ENCODE measurements at regions not wholly inside any gene's neighbourhood (a gene's known extent, or its start where the extent isn't known, plus 50 kb on each side); places are given as distances from the start of the nearest gene placed in this dataset.

GRCh38 chr1:80083892-80084291, 1077.4 kb upstream of the ADGRL4 start:
- H3K36me3 ChIP-seq (ENCODE audit: insufficient read depth, low read depth, low read length), result no peaks in the 10 kb centered on the region
- no peak overlapping the region for H3K4me3 ChIP-seq (ENCODE audit: low read length)
- H3K9me3 ChIP-seq (ENCODE audit: insufficient read depth, low read depth, low read length), result no peaks in the 10 kb centered on the region
- H3K9ac ChIP-seq (ENCODE audit: low read depth, low read length), result no peak overlapping the region
- H3K4me1 ChIP-seq (ENCODE audit: insufficient read depth, low read length), result no peaks in the 10 kb centered on the region
- H3K27ac ChIP-seq (ENCODE audit: low read length), result no peak overlapping the region
- H3K27me3 ChIP-seq (ENCODE audit: insufficient read depth, low read length), result no peaks in the 10 kb centered on the region

DNA sequence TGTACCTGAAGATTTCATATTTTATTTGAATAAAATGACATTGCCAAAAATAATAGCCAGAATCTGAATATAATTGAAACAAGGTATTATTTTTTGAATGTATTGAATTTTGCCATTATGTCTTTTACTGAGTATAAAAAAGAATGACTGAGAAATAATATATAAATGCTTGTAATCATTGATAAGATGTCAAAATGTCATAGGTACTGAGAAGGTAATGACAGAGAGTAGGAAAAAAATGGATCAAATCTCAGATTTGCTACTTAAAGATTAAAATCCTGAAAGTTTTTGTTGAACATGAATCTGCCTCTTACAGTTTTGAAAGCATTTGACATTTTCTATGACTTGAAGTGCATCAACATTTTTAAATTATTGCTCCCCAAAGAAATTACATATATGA, 1069.9 kb upstream of the ADGRL4 start:
- no peak overlapping the region for H3K27ac ChIP-seq (ENCODE audit: low read length)
- no peaks in the 10 kb centered on the region for H3K36me3 ChIP-seq (ENCODE audit: insufficient read depth, low read depth, low read length)
- no peaks in the 10 kb centered on the region for H3K27me3 ChIP-seq (ENCODE audit: insufficient read depth, low read length)
- no peaks in the 10 kb centered on the region for H3K4me1 ChIP-seq (ENCODE audit: insufficient read depth, low read length)
- H3K4me3 ChIP-seq (ENCODE audit: low read length), result no peak overlapping the region
- no peaks in the 10 kb centered on the region for H3K9me3 ChIP-seq (ENCODE audit: insufficient read depth, low read depth, low read length)
- no peak overlapping the region for H3K9ac ChIP-seq (ENCODE audit: low read depth, low read length)

DNA sequence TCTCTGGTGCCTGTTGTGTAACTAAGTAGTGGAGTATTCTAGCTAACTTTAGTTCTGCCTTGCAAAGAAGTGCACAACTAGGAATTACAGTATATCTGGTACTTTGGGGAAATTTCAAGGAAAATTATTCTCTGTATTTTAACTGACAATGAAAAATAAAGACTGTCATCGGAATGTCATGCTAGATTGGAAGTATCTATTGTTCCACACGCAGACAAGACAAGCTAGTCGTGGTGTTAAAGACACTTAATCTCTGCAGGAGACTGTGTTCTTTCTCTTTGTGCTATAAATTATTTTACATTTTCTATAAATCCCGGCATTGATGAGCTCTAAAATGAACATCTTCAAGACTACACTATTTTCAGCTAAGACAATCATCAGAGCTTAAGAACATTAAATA, 1068.8 kb upstream of the ADGRL4 start:
- no peak overlapping the region for H3K27ac ChIP-seq (ENCODE audit: low read length)
- no peaks in the 10 kb centered on the region for H3K27me3 ChIP-seq (ENCODE audit: insufficient read depth, low read length)
- no peaks in the 10 kb centered on the region for H3K9me3 ChIP-seq (ENCODE audit: insufficient read depth, low read depth, low read length)
- H3K9ac ChIP-seq (ENCODE audit: low read depth, low read length), result no peak overlapping the region
- H3K4me3 ChIP-seq (ENCODE audit: low read length), result no peak overlapping the region
- H3K4me1 ChIP-seq (ENCODE audit: insufficient read depth, low read length), result no peaks in the 10 kb centered on the region
- H3K36me3 ChIP-seq (ENCODE audit: insufficient read depth, low read depth, low read length), result no peaks in the 10 kb centered on the region

DNA sequence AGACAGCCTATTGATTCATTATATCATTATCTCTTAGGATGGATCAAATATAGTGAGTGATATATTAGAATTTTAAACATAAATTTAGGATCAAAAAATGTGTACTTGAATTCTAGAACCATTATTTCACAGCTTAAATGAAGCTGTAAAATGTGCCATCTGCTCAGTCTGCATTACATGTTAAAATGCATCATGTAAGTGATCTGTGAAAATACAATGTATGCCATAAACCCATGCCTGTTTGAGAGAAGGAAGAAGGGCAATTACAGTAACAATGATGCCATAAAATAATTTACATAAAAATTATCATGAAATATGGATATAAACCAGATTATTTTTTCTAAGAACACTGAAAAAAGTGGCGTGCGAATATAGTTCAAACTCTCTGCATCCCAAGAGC, 1066.0 kb upstream of the ADGRL4 start:
- H3K27ac ChIP-seq (ENCODE audit: low read length), result no peak overlapping the region
- H3K36me3 ChIP-seq (ENCODE audit: insufficient read depth, low read depth, low read length), result no peaks in the 10 kb centered on the region
- H3K4me3 ChIP-seq (ENCODE audit: low read length), result no peak overlapping the region
- no peaks in the 10 kb centered on the region for H3K4me1 ChIP-seq (ENCODE audit: insufficient read depth, low read length)
- H3K9me3 ChIP-seq (ENCODE audit: insufficient read depth, low read depth, low read length), result no peaks in the 10 kb centered on the region
- no peaks in the 10 kb centered on the region for H3K27me3 ChIP-seq (ENCODE audit: insufficient read depth, low read length)
- H3K9ac ChIP-seq (ENCODE audit: low read depth, low read length), result no peak overlapping the region

GRCh38 chr1:80066060-80066459, 1059.5 kb upstream of the ADGRL4 start:
- Histone ChIP-seq H3K9ac (ENCODE audit: low read depth, low read length) (no peak overlapping the region), H3K9me3 (ENCODE audit: insufficient read depth, low read depth, low read length) (no peaks in the 10 kb centered on the region), H3K27ac (ENCODE audit: low read length) (no peak overlapping the region), H3K4me1 (ENCODE audit: insufficient read depth, low read length) (peaks cover 5% of the 10 kb centered on the region), H3K36me3 (ENCODE audit: insufficient read depth, low read depth, low read length) (no peaks in the 10 kb centered on the region), H3K4me3 (ENCODE audit: low read length) (no peak overlapping the region), H3K27me3 (ENCODE audit: insufficient read depth, low read length) (no peaks in the 10 kb centered on the region)

- no peaks in the 10 kb centered on the region for H3K27me3 ChIP-seq (ENCODE audit: insufficient read depth, low read length)
- no peaks in the 10 kb centered on the region for H3K9me3 ChIP-seq (ENCODE audit: insufficient read depth, low read depth, low read length)
- peaks cover 5% of the 10 kb centered on the region for H3K4me1 ChIP-seq (ENCODE audit: insufficient read depth, low read length)
- H3K27ac ChIP-seq (ENCODE audit: low read length), result no peak overlapping the region
- H3K4me3 ChIP-seq (ENCODE audit: low read length), result no peak overlapping the region
- no peak overlapping the region for H3K9ac ChIP-seq (ENCODE audit: low read depth, low read length)
- no peaks in the 10 kb centered on the region for H3K36me3 ChIP-seq (ENCODE audit: insufficient read depth, low read depth, low read length)
Measured at GRCh38 chr1:80064524-80064923, 1058.0 kb upstream of the ADGRL4 start.

DNA sequence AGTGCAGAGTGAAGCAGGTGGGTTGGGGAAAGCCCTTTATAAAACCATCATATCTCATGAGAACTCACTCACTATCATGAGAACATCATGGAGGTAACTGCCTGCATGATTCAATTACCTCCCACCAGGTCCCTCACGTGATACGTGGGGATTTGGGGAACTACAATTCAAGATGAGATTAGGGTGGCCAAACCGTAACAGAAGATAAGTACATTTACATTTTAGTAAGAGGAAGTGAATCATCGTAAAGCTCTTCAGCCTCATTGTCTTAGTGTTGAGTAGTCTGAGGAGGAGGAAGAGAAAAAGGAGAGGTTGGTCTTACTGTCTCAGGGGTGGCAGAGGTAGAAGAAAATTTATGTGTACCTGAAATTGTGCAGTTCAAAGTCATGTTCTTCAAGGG, 1053.4 kb upstream of the ADGRL4 start:
- H3K4me3 ChIP-seq (ENCODE audit: low read length), result no peak overlapping the region

DNA sequence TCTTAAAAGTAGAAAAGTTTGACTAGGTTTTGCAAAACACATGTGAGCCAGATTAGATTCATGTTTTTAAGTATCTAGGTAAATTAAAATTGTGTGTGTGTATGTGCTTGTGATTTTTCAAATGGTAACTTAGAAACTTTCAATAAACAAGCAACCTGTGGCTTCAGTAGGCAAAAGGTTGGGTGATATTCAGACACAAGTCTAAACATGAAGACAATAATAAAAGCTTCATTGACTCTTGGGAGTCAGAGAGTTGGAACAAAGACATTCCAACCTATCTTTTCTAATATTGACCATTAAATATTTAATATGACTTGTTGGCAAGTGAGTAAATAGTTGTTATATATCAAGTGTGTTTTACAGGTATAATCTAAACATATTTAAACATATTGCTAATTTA, 1049.6 kb upstream of the ADGRL4 start:
- H3K27ac ChIP-seq (ENCODE audit: low read length), result no peak overlapping the region
- H3K4me3 ChIP-seq (ENCODE audit: low read length), result no peak overlapping the region
- no peaks in the 10 kb centered on the region for H3K4me1 ChIP-seq (ENCODE audit: insufficient read depth, low read length)
- H3K9ac ChIP-seq (ENCODE audit: low read depth, low read length), result no peak overlapping the region
- H3K9me3 ChIP-seq (ENCODE audit: insufficient read depth, low read depth, low read length), result no peaks in the 10 kb centered on the region
- H3K27me3 ChIP-seq (ENCODE audit: insufficient read depth, low read length), result no peaks in the 10 kb centered on the region
- H3K36me3 ChIP-seq (ENCODE audit: insufficient read depth, low read depth, low read length), result no peaks in the 10 kb centered on the region

More for the DNA sequence above, 1053.4 kb upstream of the ADGRL4 start:
- Histone ChIP-seq H3K27me3 (ENCODE audit: insufficient read depth, low read length) (no peaks in the 10 kb centered on the region), H3K4me1 (ENCODE audit: insufficient read depth, low read length) (no peaks in the 10 kb centered on the region), H3K27ac (ENCODE audit: low read length) (no peak overlapping the region), H3K9ac (ENCODE audit: low read depth, low read length) (no peak overlapping the region), H3K36me3 (ENCODE audit: insufficient read depth, low read depth, low read length) (no peaks in the 10 kb centered on the region), H3K9me3 (ENCODE audit: insufficient read depth, low read depth, low read length) (no peaks in the 10 kb centered on the region)

GRCh38 chr1:80054129-80054528, 1047.6 kb upstream of the ADGRL4 start:
- no peaks in the 10 kb centered on the region for H3K4me1 ChIP-seq (ENCODE audit: insufficient read depth, low read length)
- H3K27ac ChIP-seq (ENCODE audit: low read length), result no peak overlapping the region
- no peaks in the 10 kb centered on the region for H3K9me3 ChIP-seq (ENCODE audit: insufficient read depth, low read depth, low read length)
- H3K27me3 ChIP-seq (ENCODE audit: insufficient read depth, low read length), result no peaks in the 10 kb centered on the region
- H3K9ac ChIP-seq (ENCODE audit: low read depth, low read length), result no peak overlapping the region
- H3K4me3 ChIP-seq (ENCODE audit: low read length), result no peak overlapping the region
- H3K36me3 ChIP-seq (ENCODE audit: insufficient read depth, low read depth, low read length), result no peaks in the 10 kb centered on the region

DNA sequence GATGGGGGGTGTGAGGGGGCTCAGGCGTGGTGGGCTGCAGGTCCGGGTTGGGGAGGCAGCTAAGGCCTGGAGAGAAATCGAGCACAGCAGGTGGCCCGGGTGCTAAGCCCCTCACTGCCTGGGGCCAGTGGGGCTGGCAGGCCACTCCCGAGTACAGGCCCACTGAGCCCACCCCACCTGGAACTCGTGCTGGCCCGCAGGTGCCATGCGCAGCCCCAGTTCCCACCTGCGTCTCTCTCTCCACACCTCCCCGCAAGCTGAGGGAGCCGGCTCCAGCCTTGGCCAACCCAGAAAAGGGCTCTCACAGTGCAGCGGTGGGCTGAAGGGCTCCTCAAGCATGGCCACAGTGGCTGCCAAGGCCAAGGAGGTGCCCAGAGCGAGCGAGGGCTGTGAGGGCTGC, 1047.1 kb upstream of the ADGRL4 start:
- H3K9ac ChIP-seq (ENCODE audit: low read depth, low read length), result no peak overlapping the region
- no peaks in the 10 kb centered on the region for H3K4me1 ChIP-seq (ENCODE audit: insufficient read depth, low read length)
- H3K27ac ChIP-seq (ENCODE audit: low read length), result no peak overlapping the region
- no peaks in the 10 kb centered on the region for H3K9me3 ChIP-seq (ENCODE audit: insufficient read depth, low read depth, low read length)
- H3K27me3 ChIP-seq (ENCODE audit: insufficient read depth, low read length), result no peaks in the 10 kb centered on the region
- H3K36me3 ChIP-seq (ENCODE audit: insufficient read depth, low read depth, low read length), result no peaks in the 10 kb centered on the region
- H3K4me3 ChIP-seq (ENCODE audit: low read length), result no peak overlapping the region

GRCh38 chr1:80050523-80050922, 1044.0 kb upstream of the ADGRL4 start:
- no peak overlapping the region for H3K9ac ChIP-seq (ENCODE audit: low read depth, low read length)
- H3K4me3 ChIP-seq (ENCODE audit: low read length), result no peak overlapping the region
- H3K4me1 ChIP-seq (ENCODE audit: insufficient read depth, low read length), result no peaks in the 10 kb centered on the region
- H3K9me3 ChIP-seq (ENCODE audit: insufficient read depth, low read depth, low read length), result no peaks in the 10 kb centered on the region
- H3K36me3 ChIP-seq (ENCODE audit: insufficient read depth, low read depth, low read length), result no peaks in the 10 kb centered on the region
- H3K27me3 ChIP-seq (ENCODE audit: insufficient read depth, low read length), result no peaks in the 10 kb centered on the region
- no peak overlapping the region for H3K27ac ChIP-seq (ENCODE audit: low read length)

DNA sequence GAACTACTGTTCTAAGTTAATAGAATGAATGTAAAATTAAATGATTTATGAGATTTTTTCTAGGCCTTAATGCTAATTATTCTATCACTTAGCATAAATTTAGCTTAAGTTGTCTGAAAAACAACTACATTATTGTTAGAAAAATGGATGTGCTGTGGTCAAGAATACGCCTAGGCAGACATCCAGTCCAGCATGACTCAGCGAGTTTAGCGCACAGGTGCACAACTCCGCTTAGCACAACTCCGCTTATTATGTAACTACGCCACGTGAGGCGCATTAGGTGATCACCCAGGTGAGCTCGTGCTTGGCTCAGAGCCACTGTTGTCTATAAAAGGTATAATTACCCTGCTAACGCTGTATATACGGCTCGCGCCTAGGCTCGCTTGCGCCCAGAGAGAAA, 1043.6 kb upstream of the ADGRL4 start:
- Histone ChIP-seq H3K9ac (ENCODE audit: low read depth, low read length) (no peak overlapping the region), H3K27me3 (ENCODE audit: insufficient read depth, low read length) (no peaks in the 10 kb centered on the region), H3K4me3 (ENCODE audit: low read length) (no peak overlapping the region), H3K4me1 (ENCODE audit: insufficient read depth, low read length) (no peaks in the 10 kb centered on the region), H3K36me3 (ENCODE audit: insufficient read depth, low read depth, low read length) (no peaks in the 10 kb centered on the region), H3K27ac (ENCODE audit: low read length) (no peak overlapping the region), H3K9me3 (ENCODE audit: insufficient read depth, low read depth, low read length) (no peaks in the 10 kb centered on the region)

- Histone ChIP-seq H3K27ac (ENCODE audit: low read length) (no peak overlapping the region), H3K9ac (ENCODE audit: low read depth, low read length) (no peak overlapping the region), H3K27me3 (ENCODE audit: insufficient read depth, low read length) (no peaks in the 10 kb centered on the region), H3K4me3 (ENCODE audit: low read length) (no peak overlapping the region), H3K9me3 (ENCODE audit: insufficient read depth, low read depth, low read length) (no peaks in the 10 kb centered on the region), H3K36me3 (ENCODE audit: insufficient read depth, low read depth, low read length) (no peaks in the 10 kb centered on the region), H3K4me1 (ENCODE audit: insufficient read depth, low read length) (no peaks in the 10 kb centered on the region)
Measured at GRCh38 chr1:80048716-80049115, 1042.2 kb upstream of the ADGRL4 start.

Data from iPS-20b (cell line).